ENCODE measurements at regions not wholly inside any gene's neighbourhood (a gene's known extent, or its start where the extent isn't known, plus 50 kb on each side); places are given as distances from the start of the nearest gene placed in this dataset.

- no peak for DNase-seq (ENCODE audit: low read depth in 4 of 4, low spot score in 1 of 4)
Observed at GRCh38 chr3:69443457-69443920, 57.6 kb upstream of the FRMD4B start.

GRCh38 chr3:69442771-69443311 lies 57.0 kb upstream of the FRMD4B start:
- peak in 1 of 4 experiments; percentile 10 for DNase-seq (ENCODE audit: low read depth in 4 of 4, low spot score in 1 of 4)

GRCh38 chr3:69441732-69442131 lies 55.8 kb upstream of the FRMD4B start:
- DNase-seq (ENCODE audit: low read depth in 4 of 4, low spot score in 1 of 4), result no peak

GRCh38 chr3:69441040-69441439 lies 55.2 kb upstream of the FRMD4B start:
- DNase-seq (ENCODE audit: low read depth in 4 of 4, low spot score in 1 of 4), result no peak

- no peak for DNase-seq (ENCODE audit: low read depth in 4 of 4, low spot score in 1 of 4)
Observed at GRCh38 chr3:69439643-69440270, 53.9 kb upstream of the FRMD4B start.

GRCh38 chr3:69438476-69438875 lies 52.6 kb upstream of the FRMD4B start:
- no peak for DNase-seq (ENCODE audit: low read depth in 4 of 4, low spot score in 1 of 4)

- DNase-seq (ENCODE audit: low read depth in 4 of 4, low spot score in 1 of 4), result no peak
Observed at GRCh38 chr3:69435274-69436265, 49.7 kb upstream of the FRMD4B start.

Data from stimulated activated CD4-positive, alpha-beta T cell treated with anti-CD3 and anti-CD28 coated beads, Interleukin-1b, Interleukin-23, amount 100 ng/mL, for 24 hours (primary cell).